GM12864 (cell line): ENCODE measurements at regions not wholly inside any gene's neighbourhood (a gene's known extent, or its start where the extent isn't known, plus 50 kb on each side); places are given as distances from the start of the nearest gene placed in this dataset.
A peak's percentile ranks its signal among the peaks of the same experiment; 100 is the strongest.
"Not testable (repeated sequence)": the region's sequence is repeated elsewhere in the genome, so short reads cannot be mapped to it uniquely, and the experiment has no call there.

ENCODE experiments used
- DNase-seq: peaks from one replicate; pipeline ENCODE4 v3.0.0-alpha.2; 2011; ENCODE audit warnings: low read depth
- H3K4me3 ChIP-seq: 2 replicates; pipeline ENCODE4 v1.5.1; 2011; ENCODE audit warnings: mild to moderate bottlenecking, low read depth, low read length, control low read depth
- TF ChIP-seq, protein P1 (sequence below): IDR thresholded peaks from 2 replicates; pipeline ENCODE4 v1.5.1; 2011; ENCODE audit warnings: low read depth, mild to moderate bottlenecking, moderate library complexity, low read length, control low read depth, inconsistent platforms; ENCODE audit errors: missing control alignments

DNA sequence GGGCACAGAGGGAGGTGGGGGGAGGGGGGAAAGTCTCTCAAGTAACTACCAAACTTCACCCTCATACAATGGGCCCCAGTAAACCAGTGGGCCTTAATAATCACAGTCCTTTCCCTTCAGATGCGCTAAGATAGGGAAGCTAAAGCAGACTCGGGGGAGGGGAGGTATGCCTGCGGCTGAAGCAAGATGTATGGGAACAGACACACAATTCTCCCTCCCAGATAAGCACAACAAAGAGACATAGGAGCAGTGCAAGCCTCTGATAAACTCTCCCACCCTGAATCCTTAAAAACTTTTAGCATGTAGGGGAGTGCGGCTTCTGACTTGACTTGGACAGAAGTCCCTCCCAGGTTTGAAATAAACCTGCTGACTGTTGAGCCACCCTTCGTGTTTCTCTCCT, 54.7 kb downstream of the PROP1 start:
- DNase-seq, H3K4me3 ChIP-seq: not testable (repeated sequence)

DNA sequence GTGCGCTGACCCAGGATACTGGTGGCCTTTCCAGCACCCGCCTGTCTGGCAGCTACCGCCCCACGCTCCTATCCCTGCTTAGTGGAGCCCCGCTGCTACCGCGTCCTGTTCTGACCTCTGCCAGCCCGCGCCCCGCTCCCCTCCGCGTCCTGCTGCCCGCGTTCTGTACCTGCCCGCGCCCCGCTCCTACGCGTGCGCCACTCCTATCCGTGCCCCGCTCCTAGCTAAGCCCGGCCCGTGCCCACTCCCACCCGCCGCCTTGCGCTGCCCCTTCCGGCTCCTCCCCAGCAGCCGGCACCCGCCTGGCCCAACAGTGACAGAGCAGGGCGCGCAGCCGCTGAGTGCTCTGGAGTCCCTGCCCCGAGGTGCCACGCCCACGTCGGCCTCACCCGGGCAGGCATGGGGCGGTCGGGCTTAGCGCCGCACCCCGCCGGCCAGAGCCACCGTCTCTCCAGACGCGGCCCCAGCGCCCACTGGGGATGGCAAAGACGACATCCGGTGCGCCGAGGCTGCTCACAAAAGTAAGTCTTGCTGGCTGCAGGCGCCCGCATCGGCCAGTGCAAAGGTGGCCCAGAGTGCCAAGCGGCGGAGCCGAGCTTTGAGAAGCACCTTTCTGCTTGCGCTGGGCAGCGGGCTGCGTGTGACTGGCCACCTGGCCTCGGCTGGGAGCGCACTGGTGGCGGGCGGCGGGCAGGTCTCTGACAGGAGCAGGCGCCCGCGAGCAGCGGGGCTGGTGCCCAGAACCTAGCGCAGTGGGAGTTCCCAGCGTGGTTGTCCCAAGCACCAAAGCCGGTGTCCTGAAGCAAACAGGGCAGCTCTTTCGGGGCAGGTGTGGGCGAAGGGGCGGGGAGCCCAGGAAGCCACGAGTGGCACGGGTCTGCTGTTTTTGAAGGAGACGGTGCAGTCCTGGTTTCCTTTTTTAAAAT, 56.5 kb downstream of the PROP1 start:
- H3K4me3 ChIP-seq: peak overlapping the region; percentile 8; the same call in 1 of the 2 replicates

DNA sequence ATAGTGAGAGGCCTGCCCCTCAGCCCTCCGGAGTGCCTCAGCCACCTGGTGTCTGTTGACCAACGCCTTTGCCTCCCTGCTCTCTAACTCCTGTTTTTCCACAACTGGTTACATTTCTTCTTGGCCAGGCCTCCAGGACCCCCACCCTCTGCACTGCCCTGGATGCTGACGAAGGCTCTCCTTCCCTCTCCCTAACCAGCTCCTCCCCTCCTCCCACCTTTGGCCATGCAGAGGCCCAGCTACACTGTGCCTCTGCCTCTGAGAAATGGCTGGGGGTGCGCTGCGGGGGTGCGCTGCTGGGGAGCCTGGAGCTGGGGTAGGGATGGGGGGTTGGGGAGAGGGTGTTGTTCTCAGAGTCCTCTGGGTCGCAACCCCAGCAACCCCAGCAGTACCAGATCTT, 57.3 kb downstream of the PROP1 start:
- not testable (repeated sequence) for DNase-seq

More for the DNA sequence above, 56.5 kb downstream of the PROP1 start:
- not testable (repeated sequence) for DNase-seq

DNA sequence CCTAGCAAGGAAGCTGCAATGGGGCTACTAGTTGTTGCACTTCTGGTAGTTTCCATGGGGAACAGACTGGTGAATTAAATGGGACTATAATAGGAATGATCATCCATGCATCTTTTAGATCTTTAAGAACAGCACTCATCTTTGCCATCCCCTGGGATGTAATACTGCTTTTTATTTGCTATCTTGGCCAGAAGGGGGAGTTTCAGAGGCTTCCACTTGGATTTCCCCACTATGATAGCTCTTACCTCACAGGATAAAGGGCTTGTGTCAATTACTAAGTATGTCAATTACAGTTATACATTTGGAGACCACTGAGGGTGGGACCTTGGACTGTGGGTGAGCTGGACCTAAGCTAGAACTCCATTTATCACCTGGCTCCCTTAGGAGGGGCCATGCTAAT, 61.8 kb downstream of the PROP1 start:
- DNase-seq, H3K4me3 ChIP-seq: not testable (repeated sequence)
- TF ChIP-seq, protein P1, sequence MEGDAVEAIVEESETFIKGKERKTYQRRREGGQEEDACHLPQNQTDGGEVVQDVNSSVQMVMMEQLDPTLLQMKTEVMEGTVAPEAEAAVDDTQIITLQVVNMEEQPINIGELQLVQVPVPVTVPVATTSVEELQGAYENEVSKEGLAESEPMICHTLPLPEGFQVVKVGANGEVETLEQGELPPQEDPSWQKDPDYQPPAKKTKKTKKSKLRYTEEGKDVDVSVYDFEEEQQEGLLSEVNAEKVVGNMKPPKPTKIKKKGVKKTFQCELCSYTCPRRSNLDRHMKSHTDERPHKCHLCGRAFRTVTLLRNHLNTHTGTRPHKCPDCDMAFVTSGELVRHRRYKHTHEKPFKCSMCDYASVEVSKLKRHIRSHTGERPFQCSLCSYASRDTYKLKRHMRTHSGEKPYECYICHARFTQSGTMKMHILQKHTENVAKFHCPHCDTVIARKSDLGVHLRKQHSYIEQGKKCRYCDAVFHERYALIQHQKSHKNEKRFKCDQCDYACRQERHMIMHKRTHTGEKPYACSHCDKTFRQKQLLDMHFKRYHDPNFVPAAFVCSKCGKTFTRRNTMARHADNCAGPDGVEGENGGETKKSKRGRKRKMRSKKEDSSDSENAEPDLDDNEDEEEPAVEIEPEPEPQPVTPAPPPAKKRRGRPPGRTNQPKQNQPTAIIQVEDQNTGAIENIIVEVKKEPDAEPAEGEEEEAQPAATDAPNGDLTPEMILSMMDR: peak; percentile 9

More for the DNA sequence above, 57.3 kb downstream of the PROP1 start:
- not testable (repeated sequence) for H3K4me3 ChIP-seq

DNA sequence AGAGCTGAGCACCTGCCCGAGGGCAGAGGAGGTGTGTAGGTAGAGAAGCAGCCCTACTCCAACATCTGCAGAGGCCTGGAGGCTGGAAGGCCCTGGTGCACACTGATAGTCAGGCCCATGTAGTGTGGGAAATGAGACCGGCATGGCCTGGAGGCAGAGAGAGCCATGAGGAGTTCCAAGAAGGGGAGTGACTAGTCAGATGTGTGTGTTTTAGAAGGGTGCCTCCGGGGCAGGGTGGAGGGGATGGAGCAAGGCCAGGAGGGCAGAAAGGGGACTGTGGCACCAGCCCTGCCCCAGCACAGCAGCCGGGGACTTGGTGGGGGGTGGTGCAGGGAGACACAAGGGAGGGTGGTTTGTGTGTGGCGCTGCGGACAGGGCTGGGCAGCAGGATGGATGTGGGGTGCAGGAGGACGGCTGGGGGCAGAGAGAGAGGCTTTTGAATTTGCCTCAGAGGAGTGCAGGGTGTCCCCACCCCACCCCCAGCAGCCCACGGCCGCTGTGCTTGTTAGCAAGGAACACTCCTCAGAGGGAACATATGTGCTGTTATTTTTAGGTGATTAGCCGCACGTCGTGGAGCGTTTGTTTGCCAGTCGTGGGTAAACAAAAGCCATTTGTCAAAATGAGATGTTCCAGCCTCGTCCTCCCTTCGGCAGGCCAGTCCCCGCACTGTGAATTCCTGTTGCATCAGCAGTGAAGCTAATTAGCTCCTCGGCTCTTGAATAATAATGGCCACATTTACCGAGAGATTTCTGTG, 65.6 kb downstream of the PROP1 start:
- DNase-seq, H3K4me3 ChIP-seq: not testable (repeated sequence)

DNA sequence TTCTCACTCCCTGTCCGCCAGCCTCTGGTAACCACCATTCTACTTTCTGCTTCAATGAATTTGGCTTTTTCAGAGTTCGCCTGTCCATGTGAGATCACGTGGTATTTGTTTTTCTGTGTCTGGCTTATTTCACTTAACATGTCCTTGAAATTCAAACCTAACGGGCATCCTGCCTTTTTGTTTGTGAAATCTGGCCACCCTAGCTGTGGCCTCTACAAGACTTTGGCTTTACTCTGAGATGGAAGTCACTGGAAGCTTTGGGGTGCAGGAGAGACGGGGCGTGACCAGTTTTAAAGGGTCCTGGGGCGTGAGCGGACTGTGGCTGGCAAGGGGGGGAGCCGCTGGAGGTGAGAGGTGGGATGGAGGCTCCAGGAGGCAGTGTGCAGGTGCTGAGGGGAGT, 66.4 kb downstream of the PROP1 start:
- not testable (repeated sequence) for DNase-seq, H3K4me3 ChIP-seq

DNA sequence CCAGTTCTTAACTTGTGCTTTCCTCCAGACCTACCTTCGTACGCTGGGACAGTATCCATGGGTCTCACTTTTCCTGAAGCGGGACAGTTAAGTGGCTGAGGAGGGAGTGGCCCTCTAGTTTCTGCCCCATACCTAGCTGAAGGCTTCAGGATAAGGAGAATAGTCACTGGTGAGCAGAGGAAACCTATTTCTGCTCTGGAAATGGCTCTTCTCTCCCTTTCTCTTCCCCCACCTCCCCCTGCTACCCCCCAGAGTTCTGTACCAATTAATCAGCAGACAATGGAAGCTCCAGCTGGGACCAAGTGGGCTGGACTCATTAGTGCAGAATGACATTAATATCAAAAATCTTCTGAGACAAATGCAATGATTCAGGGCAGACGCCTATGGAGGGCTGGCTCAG, 68.5 kb downstream of the PROP1 start:
- H3K4me3 ChIP-seq, DNase-seq: not testable (repeated sequence)

DNA sequence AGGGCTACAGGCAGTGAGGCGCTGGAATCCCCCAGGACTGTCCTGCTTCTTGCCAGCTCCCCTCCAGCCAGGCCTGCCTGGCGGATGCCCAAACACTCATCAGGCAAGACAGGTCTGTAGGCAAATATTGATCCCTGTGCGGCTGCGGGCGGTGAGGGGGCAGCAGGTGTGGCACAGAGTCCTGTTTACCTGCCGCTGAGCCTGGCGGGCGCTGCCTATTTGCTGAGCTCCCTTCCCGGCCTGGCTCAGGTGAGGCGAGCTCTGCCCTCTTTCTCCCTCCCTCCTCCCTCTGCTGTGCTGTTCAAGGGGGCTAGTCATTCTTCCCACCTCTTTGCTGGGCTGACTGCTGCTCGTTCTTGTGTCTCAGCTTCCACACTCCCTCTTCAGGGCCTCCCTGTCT, 71.5 kb downstream of the PROP1 start:
- H3K4me3 ChIP-seq, DNase-seq: not testable (repeated sequence)

DNA sequence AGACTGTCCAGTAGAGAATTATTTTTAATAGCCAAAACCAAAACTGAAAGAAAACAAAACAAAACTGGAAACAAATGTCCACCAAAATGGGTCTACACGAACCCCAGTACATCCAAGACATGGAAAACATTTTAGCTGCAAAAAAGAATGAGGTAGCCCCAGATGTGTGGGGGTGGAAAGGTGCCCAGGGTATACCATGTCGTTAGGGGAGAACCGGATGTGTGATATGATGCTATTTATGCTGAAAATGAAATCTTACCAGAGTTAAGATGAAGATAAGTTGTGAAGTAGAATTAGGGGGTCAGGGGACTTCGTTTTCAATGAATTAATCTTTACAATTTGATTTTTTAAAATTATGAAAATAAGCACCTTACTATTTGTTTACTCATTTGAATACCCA, 72.2 kb downstream of the PROP1 start:
- not testable (repeated sequence) for DNase-seq, H3K4me3 ChIP-seq

DNA sequence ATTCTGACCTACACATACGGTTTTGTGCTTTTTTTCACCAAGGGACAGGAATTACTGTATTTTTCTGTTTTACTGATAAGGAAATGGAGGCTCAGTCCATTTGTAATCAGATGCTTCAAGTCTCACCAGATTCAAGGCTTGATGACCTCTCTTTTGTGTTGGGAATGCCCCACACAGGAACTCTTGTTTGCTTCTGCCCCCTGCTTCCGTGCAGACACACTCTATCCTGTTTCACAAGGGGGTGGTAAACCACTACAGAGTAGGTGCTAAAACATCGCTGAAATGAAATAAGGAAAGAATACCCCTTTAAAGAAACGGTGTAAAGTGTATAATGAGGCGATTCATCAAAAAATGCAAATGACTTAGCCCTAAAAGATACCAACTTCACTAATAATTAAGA, 72.9 kb downstream of the PROP1 start:
- not testable (repeated sequence) for DNase-seq, H3K4me3 ChIP-seq

DNA sequence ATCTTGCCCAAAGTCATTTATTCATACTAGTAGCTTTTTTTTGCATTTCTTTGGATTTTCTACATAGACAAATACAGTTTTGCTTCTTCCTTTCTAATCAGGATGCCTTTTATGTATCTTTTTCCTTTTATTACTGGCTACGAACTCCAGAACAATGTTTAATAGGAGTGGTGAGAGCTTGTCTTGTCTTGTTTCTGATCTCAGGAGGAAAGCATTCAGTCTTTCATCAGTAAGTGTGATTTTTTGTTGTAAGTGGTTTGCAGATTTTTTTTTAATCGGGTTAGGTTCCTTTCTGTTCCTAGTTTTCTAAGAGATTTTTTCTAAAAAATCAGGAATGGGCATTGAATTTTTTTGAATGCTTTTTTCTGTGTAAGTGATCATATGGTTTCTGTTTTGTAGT, 86.8 kb downstream of the PROP1 start:
- not testable (repeated sequence) for H3K4me3 ChIP-seq, DNase-seq

DNA sequence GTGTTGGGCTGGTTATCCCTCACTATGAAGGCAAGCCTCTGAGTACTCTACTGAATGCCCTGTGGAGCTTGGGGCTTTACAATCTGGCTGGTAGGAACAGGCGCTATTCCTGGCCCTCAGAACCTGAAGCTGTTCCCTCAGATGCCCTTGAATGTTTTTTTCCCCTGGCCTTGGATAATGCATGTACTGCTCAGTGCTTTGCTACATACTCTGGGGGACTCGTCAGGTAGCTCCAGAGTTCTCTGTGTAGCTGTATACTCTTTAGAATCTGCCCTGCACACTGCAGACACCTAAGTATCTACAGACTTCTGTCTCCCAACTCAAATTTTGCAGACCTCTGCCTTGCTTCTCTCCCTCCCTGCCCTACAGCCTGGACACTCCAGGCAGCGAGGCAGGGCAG, 93.2 kb downstream of the PROP1 start:
- not testable (repeated sequence) for DNase-seq, H3K4me3 ChIP-seq

DNA sequence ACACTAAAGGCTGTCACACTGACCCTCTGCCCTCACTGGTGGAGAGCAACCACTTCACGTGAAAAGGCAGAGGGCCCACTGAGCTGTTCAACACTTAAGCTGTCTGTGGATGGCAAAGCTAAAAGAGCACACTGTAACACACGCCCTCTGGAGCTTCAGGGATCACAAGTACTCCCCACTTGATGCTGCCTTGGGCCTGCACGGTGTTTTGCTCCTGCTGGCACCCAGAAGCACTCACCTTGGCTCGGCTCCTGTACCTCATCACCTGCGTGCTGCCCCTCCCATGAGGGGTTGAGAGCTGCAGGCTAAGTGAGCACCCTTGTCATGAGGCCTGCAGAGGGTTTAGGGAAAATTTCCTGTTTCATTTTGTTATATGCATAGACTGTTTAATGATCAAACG, 96.0 kb downstream of the PROP1 start:
- not testable (repeated sequence) for H3K4me3 ChIP-seq, DNase-seq

DNA sequence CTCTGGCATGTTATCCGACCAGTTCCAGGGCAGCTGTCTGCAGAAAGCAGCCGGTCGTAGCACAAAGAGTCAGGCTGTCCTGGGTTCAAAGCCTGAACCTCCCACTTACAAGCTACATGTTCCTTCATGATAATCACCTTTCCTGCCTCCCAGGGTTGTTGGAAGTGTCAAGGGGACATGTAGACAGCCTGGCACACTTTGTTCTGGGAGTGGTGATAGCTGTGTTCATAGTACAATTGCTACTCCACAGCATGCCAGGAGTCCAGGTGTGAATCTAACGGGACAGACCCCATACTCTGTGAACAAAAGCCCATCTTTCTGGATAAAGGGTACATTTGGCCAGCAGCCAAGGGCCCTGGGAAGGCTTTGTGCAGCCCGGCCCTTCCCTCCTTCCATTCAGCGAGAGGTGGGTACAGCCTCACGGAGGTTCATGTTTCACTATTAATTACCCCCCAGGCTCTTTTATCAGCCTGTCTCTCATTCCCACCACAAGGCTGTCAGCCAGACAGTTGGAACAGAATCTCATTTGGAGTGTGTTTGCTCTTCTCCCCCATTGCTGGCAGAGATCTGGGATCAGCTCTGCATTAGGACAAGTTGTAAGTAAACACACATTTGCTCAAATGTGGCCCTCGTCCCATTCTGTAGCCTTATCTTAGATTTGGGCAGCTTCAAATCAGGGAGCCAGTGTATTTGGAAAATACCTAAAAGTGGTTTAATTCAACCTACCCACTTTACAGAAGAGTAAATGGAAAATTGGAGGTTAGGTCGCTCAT, 101.2 kb downstream of the PROP1 start:
- H3K4me3 ChIP-seq: not testable (repeated sequence)

DNA sequence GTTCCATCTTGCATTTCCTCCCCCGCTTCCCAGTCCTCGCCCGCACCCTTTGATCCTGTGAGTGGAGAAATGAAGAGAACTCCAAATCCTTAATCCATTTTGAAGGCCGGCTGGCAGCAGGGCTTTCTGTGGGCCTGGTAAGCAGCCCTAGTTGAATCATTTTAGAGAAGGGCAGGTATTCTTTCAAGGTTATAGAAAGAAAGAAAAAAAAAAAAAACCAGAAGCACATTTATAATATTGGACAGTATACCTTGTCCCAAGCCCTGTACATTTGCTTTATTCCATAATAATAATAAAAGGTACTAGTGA, 103.7 kb downstream of the PROP1 start:
- not testable (repeated sequence) for DNase-seq, H3K4me3 ChIP-seq

More for the DNA sequence above, 101.2 kb downstream of the PROP1 start:
- DNase-seq: not testable (repeated sequence)
